Cerebellar nuclear complex (tissue), 1 donor: ENCODE measurements at regions not wholly inside any gene's neighbourhood (a gene's known extent, or its start where the extent isn't known, plus 50 kb on each side); places are given as distances from the start of the nearest gene placed in this dataset.

Source experiments
- DNase-seq, 2 experiments: peaks; one replicate each; lab custom pipeline; 2025; lab: John Stamatoyannopoulos, UW

DNA sequence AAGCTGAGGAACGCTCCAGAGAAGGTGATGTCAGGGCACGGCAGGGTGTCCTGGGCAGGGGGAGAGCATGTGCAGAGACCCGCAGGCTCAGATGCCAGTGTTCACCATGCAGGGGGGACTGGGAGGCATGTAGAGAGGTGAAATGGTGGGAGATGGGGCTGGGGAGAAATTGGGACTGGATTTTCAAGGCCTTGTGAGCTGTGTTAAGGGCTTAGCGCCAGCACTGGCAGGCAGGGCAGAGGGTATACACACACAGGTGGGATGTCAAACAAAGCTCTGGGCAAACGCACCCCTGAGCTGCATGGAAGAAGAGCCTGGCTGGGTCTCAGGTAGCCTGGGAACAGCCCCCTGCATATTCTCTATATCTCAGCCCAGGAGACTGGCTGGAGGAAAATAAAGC lies 282.7 kb downstream of the SHQ1 start:
- no peak for DNase-seq

DNA sequence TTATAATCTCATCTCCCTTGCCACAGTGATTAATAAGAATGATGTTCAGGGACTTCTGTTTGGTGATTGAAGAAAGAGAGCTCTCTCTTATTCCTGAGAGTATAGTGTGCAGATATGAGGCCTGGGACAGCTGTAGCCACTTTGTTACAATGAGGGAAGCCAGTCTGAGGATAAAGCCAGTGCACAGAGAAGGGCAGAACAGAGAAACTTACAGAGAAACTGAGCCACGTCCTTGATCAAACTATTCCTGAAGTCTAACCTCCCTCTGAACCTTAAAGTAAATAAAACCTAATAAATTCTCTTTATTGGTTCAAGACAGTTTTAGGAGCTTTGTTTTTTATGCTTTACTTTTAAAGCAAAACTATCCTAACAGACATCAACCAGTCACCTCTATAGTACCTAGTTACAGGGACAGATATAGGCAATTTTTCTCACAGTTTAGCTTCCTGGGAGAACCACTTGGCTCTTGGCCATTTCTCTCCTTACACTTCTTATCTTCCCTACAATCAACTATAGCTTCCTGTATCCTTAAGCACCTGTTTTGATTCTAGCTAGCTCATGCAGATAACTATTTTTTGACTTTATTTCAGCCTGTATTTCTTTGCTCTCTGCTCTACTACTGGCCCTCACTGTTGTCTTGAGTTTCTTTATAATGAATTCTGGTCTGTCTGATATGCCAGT lies 284.4 kb downstream of the SHQ1 start:
- no peak for DNase-seq

DNA sequence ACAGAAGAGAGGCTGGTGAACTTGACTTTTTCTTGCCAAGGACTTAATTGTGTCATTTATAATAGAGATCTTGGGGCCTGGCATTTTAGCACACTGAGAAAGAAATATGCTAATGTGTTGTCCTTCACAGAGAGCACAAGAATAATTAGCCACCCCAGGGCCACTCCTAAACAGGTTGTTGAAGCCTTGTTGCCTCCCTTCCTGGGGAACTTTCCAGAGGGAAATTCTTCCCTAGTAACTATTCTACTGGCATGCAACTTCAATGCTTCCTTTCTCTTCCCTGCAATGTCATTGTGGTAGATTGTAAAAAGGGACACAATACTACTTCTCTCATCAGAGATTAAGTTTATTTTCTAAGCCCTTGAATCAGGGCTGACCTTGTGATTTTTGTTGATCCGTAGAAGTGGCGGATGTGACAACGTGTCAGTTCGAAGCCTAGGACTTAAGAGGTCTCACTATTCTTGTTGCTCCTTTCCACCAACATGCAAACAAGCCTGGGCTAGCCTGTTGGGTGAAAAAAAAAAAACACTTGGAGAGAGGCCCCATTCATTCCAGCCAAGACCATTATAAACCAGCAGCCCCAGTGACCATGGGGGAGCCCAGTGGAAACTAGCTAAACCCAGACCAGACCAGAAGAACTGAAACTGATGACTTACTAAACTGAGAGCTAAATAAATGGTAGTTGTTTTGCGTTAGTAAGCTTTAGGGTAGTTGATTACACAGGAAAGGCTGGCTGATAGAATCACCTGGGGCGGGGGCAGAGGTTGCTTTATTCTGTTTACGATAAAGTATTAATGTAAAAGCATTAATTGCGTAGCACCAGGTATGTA lies 287.2 kb downstream of the SHQ1 start:
- DNase-seq = no peak

DNA sequence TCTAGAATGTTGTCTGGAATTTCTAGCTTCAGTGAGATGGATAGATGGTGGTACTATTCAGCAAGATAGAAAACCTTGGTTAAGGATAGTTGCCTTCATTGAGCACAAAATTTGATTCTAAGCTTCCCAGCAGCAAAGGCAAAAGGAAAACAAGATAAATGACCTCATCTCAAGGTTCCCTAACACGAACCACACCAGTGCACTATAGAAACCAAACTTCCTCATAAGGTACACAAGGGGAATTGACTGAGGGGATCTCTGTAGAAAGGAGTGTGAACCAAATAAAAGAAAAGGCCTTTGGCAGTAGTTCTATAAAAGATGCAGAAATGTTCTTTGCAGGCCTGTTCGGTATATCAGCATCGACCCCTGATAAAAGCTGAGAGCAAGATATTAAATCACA lies 288.9 kb downstream of the SHQ1 start:
- no peak for DNase-seq

DNA sequence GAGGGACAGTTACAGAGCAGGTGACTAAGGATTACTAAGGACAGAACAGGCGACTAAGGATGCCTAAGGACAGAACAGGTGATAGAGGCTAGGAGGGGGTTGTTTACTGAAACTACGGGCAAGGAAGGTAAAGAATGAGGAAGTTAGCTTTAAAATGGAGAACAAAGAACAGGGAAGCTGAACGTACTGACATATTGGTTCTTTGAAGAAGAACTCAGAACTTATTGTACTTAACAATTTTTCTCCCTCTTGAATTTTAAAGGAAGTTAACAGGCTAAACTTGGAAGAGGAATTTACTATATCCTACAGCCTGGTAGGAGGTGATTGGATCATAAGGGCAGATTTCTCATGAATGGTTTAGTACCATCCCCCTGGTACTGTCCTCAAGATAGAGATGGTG lies 290.2 kb downstream of the SHQ1 start:
- no peak for DNase-seq

DNA sequence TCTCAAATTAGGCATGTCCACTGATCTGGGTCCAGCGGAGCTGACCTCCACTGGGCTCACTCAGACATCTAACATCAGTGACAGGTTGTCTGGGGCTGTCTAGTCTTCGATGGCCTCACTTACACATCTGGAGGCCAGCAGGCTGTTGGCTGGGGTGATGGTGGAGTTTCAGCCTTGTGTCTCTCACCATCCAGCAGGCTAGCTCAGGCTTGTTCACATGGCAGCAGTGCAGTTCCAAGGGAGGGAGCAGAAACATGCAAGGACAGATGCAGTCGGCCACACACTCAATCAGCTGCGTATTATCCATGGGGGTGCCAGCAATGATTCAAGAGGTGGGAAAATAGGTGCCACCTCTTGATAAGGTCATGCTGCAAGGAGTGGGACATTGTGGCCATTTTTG lies 292.5 kb downstream of the SHQ1 start:
- no peak for DNase-seq

DNA sequence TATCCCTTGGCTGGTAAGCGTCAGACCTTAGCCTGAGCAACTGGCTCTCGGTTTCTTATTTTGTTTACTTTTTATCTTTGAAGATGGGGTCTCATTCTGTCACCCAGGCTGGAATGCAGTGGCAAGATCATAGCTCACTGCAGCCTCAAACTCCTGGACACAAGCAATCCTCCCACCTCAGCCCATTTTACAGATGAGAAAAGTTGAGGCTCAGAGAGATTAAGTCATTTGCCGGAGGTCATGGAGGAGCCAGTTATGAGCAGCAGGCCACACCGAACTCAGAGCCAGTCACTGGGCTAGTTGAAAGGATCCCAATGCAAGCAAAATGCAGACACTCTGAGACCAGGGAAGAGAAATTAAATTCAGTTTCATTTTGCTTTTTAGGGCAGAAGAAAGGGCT lies 293.6 kb downstream of the SHQ1 start:
- no peak for DNase-seq

DNA sequence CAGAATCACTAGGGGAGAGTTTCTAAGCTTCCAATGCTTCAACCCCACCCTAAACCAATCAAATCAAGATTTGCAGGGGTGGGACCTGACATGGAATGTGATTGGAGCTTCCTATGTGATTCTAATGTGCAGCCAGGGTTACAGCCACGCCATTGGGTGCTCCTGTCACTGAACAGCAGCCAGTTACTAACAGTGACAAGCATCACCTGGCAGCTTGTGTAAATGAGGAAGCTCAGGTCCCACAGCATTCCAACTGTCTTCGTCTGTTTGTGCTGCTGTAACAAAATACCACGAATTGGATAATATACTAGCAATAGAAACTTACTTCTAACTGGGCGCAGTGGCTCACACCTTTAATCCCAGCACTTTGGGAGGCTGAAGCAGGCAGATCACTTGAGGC lies 294.9 kb downstream of the SHQ1 start:
- no peak for DNase-seq

DNA sequence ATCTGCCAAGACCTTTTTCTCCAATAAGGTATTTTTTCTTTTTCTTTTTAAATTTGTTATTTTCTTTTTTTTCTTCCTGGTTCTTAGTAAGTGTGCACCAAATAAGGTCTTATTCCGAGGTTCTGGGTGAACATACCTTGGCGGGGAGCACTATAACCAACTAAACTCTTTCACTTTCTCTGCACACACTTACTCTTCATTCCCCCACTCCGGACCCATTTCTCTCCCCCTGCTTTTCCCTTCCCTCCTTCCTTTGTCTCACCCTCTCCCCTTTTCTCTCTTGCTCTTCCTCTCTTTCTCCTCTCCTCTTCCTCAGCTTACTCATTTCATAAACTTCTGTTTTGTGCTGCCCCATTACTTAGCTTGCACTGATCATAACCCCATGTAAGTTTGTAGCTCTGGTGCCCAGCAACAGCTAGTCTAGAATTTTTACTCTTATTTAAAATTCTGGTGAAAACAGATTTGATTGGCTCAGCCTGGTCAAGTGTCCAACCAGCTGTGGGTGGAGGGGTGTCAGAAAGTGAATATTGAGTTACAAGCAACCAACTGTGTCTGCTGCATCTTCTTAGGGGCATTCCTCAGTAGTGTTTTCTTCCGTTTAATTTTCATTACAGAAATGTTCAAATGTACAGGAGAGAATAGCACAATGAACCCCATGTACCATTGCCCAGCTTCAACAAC lies 297.5 kb downstream of the SHQ1 start:
- DNase-seq = no peak

DNA sequence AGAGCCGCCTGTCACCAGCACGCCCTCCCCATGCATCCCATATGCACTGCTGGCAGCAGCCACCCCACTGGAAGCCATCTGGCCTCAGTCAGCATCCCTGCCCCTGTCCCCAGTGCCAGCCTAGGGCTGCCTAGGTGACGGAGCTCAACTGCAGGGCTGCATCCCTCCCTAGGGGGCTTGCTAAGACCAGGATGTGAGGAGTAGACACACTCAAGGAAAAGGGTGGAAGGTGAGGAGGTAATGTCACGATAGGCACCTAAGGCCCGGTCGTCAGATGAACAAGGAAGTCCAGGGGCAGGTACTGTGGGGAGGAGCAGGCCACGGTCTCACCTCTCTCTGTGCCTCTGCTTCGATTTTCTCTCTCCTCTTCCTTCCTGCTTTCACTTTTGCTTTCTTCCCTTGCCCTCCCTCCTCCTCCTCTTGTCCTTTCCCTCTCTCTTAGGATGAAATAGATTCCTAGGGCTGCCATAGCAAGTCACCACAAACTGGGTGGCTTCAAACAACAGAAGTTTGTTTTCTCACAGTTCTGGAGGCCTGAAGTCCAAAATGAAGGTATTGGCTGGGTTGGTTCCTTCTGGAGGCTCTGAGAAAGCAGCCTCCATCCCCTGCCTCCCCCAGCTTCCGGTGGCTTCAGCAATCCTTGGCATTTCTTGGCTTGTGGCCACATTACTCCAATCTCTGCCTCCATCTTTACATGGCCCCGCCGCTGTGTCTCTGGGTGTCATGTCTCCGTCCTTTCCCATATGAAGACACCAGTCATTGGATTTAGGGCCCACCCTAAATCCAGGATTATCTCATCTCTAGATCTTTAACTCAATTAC lies 298.3 kb downstream of the SHQ1 start:
- no peak for DNase-seq

DNA sequence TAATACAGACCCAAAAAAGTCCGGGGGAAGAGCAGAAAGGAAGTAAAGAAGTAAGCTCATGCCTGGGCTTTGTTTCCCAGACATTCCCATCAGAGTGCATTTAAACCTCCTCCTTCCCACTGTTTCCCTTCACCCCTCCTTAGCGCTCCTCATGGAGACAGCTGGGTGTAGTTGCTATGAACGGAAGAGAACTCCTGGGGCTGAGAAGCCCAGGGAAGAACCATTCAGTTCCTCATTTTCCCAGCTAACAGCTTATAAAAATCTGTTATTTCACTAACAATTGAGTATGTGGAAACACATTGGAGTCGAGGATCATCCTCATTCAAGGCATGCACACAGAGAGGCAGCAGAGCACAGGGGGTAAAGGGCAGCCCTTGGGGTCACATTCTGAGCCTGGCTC lies 299.3 kb downstream of the SHQ1 start:
- no peak for DNase-seq

DNA sequence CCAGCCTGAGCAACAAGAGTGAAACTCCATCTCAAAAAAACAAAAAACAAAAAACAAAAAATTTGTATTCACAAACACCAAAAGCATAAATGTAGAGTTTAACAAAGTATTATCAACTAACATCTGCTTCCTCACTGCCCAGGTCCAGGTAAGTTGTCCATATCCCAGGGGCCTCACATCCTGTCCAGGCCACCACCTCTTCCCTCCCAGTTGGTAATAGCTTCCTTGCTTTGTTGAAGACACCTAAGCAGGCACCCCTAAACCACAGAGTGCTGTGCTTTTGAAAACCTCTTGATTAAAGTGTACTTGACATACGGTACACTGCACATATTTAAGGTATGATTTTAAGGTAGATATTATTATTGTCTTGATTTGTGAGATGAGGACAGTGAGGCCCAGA lies 299.8 kb downstream of the SHQ1 start:
- DNase-seq = no peak

DNA sequence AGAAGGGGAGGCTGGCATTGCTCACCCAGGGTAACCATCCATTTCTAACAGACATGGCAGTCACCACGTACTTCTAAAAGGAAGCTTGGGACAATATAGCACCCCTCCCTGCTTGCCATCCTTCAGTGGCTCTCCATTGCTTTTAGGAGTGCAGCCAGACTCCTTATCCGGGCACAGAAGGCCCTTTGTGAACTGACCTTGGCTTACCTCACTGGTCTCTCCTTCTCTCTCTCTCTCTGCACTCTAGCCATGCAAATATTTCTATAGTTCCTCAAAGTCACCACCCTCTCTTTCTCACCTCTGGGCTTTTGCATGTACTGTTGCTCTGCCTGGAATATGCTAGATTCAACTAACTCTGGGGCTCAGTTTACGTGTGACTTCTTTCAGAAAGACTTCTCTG lies 301.1 kb downstream of the SHQ1 start:
- DNase-seq = no peak

DNA sequence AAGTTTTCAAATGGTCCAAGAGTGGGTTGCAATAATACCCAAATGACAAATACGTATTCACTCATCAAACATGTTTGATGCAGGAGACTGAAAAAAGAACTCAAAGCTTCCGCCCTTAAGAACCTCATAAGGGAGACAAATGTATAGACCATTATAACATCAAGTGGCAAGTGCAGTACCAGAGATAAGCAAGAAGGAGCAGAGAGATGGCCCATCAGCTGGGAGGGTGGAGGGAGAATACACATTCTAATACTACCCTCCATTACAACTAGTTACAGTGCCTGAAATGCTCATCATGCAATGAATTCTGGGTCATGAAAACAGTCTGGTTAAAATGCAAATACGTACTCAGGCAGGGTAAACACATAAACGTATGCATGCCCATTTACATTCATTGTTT lies 304.0 kb downstream of the SHQ1 start:
- DNase-seq = no peak

DNA sequence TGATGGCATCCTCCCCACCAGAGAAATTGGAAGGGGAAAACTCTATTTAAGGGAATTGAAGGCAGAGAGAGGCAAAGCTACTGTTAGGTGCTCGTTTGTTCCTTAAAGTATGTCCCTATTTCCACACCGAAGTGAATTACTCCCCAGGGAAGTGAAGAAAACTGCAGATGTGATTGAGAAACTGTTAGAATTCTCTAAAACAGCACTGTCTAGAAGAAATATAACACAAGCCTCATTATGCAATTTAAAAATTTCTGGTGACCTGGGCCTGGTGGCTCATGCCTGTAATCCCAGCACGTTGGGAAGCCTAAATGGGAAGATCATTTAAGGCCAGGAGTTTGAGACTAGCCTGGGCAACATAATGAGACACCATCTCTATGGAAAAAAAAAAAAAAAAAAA lies 305.0 kb downstream of the SHQ1 start:
- no peak for DNase-seq

DNA sequence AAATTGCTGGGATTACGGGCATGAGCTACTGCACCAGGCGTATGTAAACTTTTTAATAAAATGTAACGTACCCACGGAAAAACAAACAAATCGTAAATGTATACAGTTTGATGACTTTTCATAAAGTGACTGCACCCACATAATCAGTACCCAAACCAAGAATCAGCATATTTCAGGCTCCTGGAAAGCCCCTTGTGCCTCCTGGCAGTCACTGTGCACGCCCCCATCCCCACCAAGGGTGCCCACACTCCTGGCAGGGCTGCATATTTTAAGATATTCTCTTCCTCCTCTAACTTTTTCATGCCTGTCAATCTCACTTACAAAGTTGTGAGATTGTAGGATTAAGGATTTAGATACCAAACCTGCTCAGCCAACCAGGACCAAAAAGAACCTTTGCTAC lies 305.5 kb downstream of the SHQ1 start:
- no peak for DNase-seq

DNA sequence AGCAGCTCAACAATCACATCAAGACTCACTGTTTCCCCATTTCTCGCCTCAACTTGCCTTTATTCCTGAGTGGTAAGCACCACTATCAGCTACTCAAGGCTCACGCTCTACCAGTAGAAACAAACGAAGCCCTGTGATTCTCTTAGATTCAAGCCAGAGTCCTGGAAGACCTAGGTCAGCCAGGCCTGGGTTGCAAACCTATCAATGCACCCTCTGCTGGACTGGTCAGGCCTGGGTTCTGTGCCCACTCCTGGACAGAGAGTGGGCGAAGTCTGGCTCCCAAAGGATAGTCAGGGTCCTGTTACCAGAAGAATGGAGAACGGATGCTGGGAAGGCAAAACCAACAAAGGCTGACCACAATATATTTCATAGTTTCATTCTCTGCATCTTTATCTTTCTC lies 308.4 kb downstream of the SHQ1 start:
- DNase-seq = no peak

DNA sequence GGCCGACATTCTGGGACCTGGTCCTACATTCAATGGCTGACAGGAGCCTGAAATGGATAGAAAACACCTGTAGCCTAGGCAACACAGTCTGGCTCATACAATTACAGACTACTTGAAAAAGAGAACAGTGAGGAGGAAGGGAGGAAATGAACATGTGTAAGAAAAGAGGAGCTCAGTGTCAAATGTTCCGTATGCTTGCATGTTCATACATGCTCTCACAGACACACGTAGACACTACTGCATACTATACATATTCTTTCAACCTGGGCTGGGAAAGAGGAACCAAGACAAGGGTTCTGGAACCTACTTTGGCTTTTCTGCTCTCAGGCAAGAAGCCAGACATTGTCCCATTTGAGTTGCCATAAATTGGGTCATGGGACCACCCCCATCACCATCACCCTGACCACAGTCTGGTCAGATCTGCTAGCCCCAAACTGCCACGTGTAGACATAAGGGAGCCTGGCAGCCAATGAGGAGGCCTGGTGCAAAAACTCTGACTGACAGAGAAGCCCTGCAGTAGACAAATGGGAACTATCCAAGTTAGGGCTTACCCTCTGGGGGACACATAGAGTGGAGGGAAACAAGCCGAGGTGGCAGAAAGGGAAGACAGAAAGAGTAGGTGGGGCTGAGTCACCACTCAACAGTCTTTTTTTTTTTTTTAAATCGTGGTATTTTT lies 310.0 kb downstream of the SHQ1 start:
- no peak for DNase-seq

DNA sequence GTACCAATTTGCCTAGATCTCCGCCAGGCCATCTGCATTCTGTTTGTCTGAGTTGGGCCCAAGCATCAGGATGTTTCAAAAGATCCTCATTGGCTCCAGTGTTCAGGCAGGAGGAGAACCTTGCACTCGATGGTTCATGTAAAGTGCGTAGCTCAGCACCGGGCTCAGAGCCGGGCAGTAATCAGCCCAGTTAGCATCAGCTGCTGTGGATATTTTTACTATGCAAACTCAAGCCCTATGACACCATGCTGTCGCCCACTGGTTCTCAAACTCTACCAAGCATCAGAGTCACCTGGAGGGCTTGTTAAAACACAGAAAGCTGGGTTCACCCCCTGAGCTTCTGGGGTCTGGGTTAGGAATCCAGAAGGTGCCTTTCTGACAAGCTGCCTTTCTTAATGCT lies 310.8 kb downstream of the SHQ1 start:
- DNase-seq = no peak

DNA sequence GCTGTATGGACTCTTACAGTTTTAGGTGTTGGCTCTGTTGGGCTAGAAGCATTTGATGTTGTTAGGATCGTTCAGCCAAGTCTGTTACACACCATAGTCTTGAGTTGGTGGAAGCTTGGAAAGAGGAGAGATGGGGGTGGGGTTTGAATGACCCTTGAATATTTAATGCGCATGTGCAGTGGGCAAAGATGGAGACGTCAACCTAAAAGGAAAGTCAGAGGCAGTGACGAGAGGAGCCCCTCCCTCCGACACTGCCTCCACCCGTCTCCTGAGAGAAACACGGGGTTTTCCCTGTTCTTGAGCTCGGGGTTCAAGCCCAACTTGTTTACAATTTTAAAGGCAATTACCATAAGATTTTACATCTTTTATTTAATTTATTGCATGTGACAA lies 311.4 kb downstream of the SHQ1 start:
- no peak for DNase-seq

DNA sequence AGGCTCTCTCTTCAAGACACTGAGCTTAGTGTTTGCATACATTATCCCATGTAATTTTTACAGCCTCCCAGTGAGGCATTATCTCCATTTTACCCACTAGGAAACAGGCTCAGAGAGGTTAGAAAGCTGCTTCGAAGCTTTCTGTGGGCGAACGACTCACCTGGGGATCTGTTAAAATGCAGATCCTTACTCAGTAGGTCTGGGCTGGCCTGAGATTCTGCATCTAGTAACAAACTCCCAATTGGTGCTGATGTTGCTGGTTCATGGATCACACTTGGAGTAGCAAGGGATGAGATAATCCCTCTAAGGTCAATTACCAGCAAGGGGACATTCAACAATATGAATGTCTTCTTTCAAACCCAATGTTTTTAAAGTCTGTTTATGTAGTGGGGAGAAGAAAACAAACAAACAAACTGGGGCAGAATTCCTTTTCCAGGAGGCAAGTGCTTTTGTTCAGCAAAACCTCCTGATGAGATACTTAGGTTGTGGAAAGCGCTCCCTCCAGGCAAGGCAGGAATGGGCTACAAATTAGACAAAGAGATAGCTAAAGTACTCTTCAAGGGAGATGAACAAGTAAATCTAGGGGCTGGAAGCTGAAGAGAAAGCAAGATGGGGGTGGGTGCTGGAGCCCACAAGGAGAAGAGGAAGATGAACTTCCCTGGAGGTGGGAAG lies 311.9 kb downstream of the SHQ1 start:
- DNase-seq = no peak
